ENCODE measurements at regions not wholly inside any gene's neighbourhood (a gene's known extent, or its start where the extent isn't known, plus 50 kb on each side); places are given as distances from the start of the nearest gene placed in this dataset.

GRCh38 chr10:10327934-10328333 is 689.7 kb upstream of the CELF2 start:
- no peak for TF ChIP-seq EP300 (IDR thresholded peaks at IDR 0.05)
- TF ChIP-seq TP53 (CRISPR knock-in tag; IDR thresholded peaks at IDR 0.05), result no peak
- TF ChIP-seq ZFP36 (IDR thresholded peaks at IDR 0.05; ENCODE audit: borderline replicate concordance, partially characterized antibody), result no peak
- TF ChIP-seq, protein P1, sequence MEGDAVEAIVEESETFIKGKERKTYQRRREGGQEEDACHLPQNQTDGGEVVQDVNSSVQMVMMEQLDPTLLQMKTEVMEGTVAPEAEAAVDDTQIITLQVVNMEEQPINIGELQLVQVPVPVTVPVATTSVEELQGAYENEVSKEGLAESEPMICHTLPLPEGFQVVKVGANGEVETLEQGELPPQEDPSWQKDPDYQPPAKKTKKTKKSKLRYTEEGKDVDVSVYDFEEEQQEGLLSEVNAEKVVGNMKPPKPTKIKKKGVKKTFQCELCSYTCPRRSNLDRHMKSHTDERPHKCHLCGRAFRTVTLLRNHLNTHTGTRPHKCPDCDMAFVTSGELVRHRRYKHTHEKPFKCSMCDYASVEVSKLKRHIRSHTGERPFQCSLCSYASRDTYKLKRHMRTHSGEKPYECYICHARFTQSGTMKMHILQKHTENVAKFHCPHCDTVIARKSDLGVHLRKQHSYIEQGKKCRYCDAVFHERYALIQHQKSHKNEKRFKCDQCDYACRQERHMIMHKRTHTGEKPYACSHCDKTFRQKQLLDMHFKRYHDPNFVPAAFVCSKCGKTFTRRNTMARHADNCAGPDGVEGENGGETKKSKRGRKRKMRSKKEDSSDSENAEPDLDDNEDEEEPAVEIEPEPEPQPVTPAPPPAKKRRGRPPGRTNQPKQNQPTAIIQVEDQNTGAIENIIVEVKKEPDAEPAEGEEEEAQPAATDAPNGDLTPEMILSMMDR (IDR thresholded peaks at IDR 0.05), result no peak
- no peak for TF ChIP-seq SMC3 (IDR thresholded peaks at IDR 0.05)
- TF ChIP-seq POLR2A (IDR thresholded peaks at IDR 0.05; ENCODE audit: low read length), result no peak
- TF ChIP-seq, protein P2, sequence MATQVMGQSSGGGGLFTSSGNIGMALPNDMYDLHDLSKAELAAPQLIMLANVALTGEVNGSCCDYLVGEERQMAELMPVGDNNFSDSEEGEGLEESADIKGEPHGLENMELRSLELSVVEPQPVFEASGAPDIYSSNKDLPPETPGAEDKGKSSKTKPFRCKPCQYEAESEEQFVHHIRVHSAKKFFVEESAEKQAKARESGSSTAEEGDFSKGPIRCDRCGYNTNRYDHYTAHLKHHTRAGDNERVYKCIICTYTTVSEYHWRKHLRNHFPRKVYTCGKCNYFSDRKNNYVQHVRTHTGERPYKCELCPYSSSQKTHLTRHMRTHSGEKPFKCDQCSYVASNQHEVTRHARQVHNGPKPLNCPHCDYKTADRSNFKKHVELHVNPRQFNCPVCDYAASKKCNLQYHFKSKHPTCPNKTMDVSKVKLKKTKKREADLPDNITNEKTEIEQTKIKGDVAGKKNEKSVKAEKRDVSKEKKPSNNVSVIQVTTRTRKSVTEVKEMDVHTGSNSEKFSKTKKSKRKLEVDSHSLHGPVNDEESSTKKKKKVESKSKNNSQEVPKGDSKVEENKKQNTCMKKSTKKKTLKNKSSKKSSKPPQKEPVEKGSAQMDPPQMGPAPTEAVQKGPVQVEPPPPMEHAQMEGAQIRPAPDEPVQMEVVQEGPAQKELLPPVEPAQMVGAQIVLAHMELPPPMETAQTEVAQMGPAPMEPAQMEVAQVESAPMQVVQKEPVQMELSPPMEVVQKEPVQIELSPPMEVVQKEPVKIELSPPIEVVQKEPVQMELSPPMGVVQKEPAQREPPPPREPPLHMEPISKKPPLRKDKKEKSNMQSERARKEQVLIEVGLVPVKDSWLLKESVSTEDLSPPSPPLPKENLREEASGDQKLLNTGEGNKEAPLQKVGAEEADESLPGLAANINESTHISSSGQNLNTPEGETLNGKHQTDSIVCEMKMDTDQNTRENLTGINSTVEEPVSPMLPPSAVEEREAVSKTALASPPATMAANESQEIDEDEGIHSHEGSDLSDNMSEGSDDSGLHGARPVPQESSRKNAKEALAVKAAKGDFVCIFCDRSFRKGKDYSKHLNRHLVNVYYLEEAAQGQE (IDR thresholded peaks at IDR 0.05), result no peak
- no peak for TF ChIP-seq PHF8 (IDR thresholded peaks at IDR 0.05; ENCODE audit: borderline replicate concordance, low read depth)
- no peak for TF ChIP-seq ZSCAN20 (CRISPR knock-in tag; IDR thresholded peaks at IDR 0.05)
- TF ChIP-seq RAD21 (conservative IDR thresholded peaks at IDR 0.05 in 1 of 2, IDR thresholded peaks at IDR 0.05 in 1 of 2), result no peak
- no peak for TF ChIP-seq MAX (IDR thresholded peaks at IDR 0.05)
- TF ChIP-seq JUN (IDR thresholded peaks at IDR 0.05), result no peak
- no peak for TF ChIP-seq CHD4 (IDR thresholded peaks at IDR 0.05; ENCODE audit: borderline replicate concordance)
